Renal cortex interstitium (tissue), 11 donors: ENCODE measurements at regions not wholly inside any gene's neighbourhood (a gene's known extent, or its start where the extent isn't known, plus 50 kb on each side); places are given as distances from the start of the nearest gene placed in this dataset.
A peak's percentile ranks its signal among the peaks of the same experiment; 100 is the strongest.

Source experiments
- DNase-seq, 11 donors: peaks; one replicate each; pipeline ENCODE4 v3.0.0-alpha.2; 2013; ENCODE audit warnings: low read depth in 9 of 11, low spot score in 4 of 11; ENCODE audit errors: extremely low read depth in 1 of 11

DNA sequence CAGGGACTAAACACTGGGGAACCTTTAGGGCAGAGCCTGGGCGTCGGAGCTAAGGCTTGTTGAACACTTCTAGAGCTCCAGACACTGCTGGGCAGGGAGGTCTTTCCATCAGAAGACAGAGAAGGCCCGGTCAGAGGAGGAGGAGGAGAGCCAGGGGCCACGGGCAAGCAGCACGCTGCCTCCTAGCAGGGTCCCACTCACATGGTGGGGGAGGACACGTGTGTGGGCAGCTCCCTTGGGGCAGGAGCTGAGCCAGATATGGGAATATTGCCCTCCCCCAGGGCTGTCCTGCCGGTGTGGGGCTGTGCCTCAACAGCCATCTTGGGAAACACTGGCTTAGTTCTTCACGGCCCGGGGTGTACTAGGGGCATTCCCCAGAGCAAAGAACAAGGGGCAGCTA is 89.6 kb upstream of the TLE3 start:
- DNase-seq: no peak

DNA sequence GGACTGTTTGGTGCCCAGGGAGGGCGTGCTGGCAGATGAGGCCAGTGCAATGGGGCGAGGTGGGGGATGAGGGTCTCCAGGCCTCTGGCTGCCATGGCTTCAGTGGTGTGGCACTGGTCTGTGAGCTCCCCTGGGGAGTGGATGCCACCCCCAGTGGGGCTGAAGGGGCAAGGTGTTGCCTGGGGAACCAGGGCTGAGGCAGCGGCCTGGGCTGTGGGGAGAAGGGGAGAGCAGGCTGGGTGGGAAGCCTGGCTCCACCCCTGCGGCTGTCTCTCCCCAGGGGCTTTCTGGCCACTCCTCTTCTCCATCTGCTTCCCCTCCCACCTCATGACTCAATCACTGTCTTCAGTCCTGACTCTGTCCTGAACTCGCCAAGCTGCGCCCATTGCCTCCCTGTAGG is 88.4 kb upstream of the TLE3 start:
- DNase-seq: no peak

DNA sequence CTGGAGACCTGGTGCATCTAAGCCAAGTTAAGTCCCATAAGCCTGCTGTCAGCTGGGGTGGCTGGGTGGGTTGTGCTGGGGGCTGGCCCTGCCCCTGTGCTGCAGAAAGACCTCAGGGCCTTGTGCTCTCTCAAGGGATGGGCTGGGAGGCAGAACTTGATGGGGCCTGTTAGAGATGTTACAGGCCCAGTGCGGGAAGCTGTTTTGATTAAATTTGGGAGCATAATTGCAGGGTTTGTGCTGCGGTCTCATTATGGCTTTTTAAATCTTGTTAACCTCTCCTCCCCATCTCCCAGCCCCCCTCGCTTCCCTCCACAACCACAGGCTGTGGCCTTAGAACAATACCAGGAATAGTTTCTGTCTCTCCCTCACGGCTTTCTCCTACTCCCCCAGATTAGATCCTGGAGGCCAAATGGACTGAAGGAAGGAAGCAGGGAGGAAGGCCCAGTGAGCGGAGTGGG is 87.6 kb upstream of the TLE3 start:
- no peak for DNase-seq

DNA sequence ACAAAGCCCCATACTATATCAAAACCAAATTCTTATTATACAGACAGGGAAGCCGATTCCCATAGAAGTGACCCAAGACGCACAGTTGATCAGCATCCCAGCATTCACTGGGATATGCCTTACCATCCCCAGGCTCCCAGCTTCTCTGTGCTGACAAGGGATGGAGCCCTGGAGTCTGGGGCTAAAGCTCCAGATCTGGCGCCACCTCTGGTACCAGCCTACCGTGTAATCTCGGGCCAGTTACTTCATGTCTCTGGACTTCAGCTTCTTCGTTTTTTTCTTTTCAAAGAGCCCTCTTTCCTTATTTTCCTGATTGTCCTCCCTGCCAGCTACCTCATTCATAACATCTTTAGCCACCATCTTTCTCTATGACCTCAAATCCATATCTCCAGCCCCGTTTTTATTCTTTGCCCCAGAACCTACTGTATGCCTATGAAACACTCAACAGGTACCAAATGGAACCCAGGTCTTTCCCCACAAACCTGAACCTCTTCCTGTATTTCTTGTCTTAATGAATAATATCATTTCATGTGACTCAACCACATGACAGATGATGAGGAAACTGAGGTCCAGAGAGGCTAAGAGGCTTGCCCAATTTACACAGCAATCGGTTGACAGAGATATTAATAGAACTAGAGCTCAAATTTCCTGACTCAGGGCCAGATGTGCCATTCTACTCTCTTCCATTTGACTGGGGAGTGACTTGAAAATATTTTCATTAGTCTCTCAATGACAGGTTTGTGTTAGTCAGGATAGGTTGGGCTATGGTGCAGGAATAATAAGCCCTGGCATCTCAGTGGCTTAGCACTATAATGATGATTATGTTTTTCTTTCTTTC is 85.4 kb upstream of the TLE3 start:
- no peak for DNase-seq

DNA sequence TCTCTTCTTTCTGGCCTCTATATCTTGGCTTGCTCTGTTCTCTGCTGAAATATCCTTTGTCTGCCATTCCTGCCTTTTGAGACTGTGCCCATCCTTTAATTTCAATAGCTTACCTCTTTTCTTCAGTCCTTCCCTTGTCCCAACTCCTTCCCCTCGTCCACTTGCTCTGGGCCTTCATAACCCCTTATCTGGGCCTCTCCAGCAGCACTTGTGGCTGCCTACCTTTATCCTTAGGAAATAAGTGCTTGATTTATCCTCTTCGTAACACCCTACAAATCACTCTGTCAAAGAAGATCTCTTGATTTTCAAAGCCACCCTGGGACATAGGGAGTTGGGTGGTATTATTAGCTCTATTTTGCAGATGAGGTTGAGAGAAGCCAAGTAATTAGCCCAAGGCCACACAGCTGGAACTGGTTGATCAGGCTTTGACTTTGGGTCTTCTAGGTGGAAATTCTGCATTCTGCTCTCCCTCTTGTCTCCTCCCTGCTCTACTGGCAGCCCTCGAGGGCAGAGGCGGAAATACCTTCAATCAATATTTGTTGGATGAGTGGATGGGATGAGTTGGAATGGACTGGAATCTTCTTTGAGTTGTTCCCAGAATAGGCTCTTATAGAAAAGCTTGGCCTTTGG is 84.0 kb upstream of the TLE3 start:
- no peak for DNase-seq

DNA sequence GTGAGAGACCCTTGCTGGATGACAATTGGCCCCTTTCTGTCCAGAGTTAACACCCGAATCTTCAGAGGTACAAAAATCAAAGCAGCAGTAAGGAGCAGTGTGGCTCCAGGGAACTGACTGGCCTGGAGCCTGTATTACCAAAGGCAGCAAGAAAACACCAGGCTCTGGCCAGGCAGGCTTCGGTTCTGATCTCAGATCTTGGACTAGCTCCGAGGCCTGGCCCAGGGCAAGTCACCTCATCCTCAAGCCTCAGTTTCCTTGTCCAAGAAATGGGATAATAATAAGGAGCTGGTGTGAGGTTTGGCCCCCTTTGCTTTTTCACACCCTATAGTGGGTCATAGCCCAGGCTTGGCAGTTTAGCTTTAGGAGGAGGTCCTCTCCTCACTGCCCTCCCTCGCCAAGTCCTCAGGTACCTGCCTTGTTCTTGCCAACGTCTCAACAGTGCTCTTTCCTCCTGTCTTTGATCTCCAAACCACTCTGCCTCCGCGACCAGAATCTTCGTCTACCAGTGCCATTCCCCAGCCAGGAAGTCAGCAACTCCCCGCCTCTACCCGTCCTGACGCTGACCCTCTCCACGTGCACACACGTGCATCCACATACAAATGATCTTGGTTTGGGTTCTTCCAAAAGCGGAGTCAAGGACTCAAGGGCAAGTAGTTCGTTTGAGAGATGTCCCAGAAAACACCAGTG is 82.6 kb upstream of the TLE3 start:
- DNase-seq: no peak

DNA sequence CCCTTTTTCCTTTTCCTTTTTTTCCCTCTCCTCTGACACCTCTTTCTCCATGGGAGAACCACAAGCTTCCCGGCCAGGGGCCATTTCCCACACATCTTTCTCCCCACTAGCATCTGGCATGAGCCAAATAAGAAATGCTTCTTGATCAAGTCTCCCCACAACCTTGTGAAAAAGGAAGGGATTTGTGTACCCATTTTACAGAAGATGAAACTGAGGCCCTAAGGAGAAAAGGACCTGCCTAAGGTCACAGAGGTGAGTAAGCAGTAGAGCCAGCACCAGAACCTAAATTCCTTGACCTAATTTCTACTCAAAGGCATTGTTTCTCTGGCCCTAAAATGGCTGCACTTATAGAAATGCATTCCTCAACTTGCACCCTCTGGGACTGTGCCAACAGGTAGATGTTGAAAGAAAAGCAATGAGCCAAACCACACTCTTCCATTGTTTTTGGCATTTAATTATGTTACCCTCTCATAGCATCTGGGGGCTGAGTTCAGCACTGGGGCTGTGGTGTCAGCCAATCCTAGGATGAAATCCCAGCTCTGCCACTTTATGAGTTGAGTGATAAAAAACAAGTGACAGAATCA is 81.7 kb upstream of the TLE3 start:
- no peak for DNase-seq

DNA sequence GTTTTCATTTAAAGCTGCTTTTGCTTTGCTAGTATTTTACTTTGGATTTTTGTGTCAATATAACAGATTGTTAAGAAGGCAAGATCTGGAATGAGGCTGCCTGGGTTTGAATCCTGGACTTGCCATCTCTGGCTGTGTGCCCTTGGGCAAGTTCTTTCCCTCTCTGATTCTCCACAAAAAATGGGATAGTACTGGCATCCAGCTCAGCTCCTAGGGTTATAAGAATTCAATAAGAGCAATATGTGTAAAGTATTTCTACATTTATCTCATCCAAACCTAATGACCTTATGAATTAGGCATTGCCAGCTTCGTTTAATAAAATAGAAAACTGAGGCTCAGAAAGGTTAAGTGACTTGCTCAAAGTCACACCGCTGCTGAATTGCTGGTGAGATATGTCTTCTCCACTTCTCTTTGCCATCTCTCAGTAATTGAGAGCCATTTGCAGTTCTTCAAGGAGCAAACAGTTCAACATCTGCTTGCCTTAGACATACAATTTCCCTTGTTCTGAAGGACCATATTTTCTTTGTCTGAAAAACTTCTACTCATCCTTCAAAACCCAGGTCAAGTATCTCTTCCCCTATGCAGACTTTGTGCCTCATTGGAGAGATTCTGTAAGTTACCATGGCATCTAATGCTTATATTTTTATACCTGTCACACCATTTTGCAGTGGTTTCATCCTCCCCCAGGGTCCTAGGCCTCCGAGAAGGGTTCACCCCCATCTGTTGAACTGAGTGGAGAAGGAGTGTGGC is 80.8 kb upstream of the TLE3 start:
- no peak for DNase-seq

DNA sequence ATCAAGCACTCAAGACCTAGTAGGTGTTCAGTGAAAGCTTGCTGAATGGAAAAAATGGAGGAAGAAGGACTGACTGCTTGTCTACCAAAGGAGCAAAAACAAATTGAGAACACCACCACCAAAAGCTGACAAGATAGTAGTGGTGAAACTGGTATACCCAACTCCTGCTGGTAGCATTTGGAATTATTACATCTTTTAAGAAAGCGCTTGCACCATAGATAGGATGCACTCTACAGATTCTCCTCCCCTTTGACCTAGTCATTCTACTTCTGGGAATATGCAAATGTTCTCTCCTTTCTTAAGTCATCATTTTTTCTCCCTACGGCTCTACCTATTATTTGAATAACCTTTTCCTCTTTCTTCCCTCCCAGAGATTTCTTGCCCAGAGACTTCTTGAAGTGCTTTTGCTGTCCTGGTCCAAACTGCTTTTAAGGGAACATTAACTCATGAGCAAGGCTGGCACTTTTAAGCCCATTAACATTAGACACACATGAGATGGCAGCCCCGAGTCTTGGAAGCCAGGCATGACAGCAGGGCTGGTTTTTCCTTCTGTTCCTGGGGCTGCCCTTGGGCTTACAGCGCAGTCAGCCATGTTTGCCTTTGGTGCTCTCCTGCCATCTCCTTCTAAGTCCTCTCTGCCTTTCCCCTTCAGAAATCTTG is 75.0 kb upstream of the TLE3 start:
- DNase-seq: no peak

DNA sequence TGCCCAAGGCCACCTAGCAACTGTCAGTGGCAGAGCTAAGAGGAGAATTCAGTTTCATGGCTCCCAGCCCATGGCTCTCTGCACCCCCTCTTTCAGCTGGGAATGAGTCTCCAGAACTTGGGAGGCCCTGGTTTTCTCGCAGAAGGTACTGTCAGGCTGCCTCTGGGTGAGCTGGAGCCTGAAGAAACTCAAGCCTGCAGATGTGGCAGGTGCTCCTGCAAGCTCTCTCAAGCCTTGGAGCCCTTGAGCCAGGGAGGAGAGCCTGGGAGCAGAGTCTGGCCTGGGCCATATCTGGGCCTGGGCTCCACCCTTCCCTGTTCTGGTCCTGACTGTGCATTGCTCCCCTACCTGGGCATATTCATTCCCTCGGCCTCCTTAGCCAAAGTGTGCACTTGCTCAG is 74.4 kb upstream of the TLE3 start:
- no peak for DNase-seq

DNA sequence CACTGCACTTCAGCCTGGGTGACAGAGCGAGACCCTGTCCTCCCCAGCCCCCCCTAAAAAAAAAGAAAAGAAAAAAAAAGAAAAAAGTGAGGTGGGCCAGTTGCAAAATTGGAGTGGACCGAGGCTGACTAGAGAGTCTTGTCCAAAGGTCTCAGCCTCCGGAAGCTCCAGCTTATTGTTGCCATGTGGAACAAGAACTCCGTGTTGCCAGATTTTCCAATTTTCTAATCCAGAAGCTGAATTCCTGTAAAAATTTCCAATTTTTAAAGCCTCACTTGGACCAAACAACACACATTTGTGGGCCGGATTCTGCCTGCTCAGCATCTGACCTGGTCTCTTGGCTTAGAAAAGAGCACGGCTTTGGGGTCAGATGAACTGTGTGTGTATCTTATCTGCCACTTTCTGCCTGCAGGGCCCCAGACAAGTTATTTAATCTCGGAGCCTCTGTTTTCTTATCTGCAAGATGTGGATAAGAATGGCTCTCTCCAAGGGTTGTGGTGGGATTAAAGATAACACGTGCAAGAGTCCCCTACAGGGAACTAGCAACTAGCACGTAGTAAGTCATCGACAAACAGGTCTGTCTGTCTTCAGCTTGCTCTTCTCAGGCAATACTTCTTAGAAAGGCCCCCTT is 73.7 kb upstream of the TLE3 start:
- no peak for DNase-seq

DNA sequence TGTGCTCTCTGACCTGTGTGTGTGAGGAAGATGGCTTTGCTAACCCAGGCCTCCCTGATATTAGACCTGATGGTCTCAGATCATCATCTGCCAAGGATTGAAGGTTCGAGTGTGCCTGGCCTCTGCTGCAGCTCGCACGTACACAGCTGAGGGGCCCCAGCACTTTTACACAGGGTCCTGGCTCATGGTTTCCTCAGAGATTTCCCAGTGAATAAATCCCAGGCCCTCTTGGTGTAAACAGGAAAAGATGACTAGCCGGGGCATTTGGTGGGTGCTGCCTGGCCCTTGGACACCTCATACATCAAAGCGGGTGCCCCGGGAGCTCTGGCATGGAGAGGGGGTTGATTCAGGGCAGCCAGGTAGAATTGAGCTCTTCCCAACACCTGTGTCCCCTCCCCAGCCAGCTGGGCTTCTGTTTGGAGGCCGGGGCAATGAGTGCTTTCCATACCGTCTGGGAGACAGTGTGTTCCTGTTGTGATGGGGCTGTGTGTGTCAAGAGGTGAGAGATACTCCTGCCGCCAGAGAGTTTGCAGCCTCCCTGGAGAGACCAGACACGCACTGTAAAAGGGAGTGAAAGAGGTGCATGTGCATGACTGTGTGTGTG is 72.5 kb upstream of the TLE3 start:
- no peak for DNase-seq

DNA sequence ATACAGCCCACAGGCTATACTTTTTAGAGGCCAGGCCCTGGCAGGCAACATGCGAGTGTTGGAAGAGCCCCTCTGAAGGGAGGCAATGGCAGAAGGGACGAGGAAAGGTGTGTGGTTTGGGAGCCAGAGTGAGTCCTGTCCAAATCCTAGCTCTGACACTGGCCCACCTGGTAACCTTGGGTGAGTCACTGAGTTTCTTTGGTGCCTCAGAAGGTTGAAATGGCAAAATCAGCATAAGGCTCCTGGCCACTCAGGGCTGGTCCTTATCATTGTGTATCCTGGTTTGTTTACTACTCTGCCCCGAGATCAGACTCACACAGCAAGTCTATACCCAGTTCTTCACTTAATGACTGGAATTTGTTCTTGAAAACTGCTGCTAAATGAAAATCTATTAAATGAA is 71.4 kb upstream of the TLE3 start:
- DNase-seq: no peak

DNA sequence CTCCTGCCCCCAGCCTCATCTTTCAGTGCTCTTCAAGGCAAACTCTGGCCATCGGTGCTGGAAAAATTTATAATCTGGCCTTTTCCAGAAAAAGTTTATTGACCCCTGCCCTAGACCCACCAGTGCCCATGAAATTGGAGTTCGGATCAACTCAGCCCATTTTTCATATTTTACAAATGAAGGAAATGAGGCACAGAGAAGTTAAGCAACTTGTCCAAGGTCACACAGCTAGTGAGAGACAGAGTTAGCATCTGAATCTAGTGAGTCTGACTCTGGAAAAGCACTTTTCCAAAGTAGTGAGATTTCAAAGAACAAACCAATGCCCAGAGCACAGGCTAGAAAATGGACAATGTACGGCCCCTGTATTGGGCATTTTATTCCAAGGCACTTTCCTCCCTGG is 69.4 kb upstream of the TLE3 start:
- no peak for DNase-seq

DNA sequence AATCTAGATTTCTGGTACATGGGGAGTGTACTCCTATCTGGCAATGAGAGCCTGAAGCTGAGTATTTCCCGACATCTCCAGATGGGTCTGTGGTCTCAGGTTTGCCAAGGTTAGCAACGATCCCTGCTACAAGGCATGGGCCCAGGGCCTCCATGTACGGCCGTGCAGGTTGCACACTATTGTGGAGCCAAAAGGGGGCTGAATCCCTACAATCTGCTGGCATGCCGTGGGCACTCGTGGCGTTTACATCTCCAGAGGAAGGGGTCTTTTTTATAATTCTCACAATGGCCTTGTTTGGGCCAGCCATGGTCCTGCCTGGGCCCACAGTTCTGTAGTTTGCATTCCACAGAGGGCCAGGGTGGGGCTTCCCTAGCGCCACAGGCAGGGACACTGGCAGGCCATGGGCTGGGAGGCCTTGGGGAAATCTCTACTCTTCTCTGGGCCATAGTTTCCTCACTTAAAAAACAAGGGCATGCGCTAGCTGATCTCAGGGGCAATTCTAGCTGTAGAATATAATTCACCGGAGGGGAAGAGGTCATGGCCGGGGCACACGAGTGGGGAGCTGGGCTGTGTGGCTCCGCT is 68.9 kb upstream of the TLE3 start:
- no peak for DNase-seq

DNA sequence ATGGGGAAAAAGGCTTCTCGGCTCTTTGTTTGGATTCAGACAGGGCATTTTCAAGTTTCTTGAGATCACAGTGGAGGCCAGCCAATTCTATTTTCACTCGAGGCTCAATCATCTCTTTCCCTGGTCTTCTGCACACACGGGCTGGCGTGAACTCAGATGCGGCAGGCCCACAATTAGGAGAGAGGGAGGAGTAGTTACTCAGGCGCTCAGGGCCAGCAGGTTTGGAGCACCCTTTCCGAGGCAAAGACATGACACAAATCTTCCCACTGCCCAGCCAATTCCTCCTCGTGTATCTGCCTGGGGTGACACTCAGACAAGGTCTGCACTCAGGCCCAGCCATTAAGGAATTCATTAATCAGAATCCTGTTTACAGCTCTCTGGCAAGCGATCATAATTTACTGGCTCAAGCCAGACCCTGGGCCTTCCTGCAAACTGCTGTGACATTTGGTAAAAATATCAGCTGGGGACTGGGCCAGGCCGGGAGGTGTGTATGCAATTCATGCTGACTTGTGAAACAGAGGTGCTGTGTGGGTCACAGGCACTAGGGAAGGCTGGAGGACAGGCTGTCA is 68.1 kb upstream of the TLE3 start:
- DNase-seq: peak in 1 of 11 donors; percentile 49
